ENCODE measurements at regions not wholly inside any gene's neighbourhood (a gene's known extent, or its start where the extent isn't known, plus 50 kb on each side); places are given as distances from the start of the nearest gene placed in this dataset.
"Not testable (repeated sequence)": the region's sequence is repeated elsewhere in the genome, so short reads cannot be mapped to it uniquely, and the experiment has no call there.

GRCh38 chr17:77837917-77838316, 120.6 kb upstream of the TNRC6C start:
- no peaks in the 10 kb centered on the region for H3K27me3 ChIP-seq (ENCODE audit: control insufficient read depth, insufficient read depth, low read length, poor library complexity, severe bottlenecking)
- WGBS, 2 experiments: 88 to 96% methylated on average over 6 to 9 of the region's 9 CpGs
- no peaks in the 10 kb centered on the region for H3K9me3 ChIP-seq (ENCODE audit: control insufficient read depth, low read length)
- peaks cover 5% of the 10 kb centered on the region for H3K4me1 ChIP-seq (ENCODE audit: control insufficient read depth, insufficient read depth, low read length)
- H3K27ac ChIP-seq (ENCODE audit: insufficient read depth, low read depth, low read length, poor library complexity, severe bottlenecking): no peak overlapping the region
- no peaks in the 10 kb centered on the region for H3K36me3 ChIP-seq (ENCODE audit: control insufficient read depth, insufficient read depth, low read length)
- no peak overlapping the region for H3K4me3 ChIP-seq (ENCODE audit: insufficient read depth, low read depth, low read length)

- H3K36me3 ChIP-seq (ENCODE audit: control insufficient read depth, insufficient read depth, low read length): no peaks in the 10 kb centered on the region
- 93 to 95% methylated on average over 23 of the region's 23 CpGs for WGBS, 2 experiments
- H3K4me3 ChIP-seq (ENCODE audit: insufficient read depth, low read depth, low read length): no peak overlapping the region
- H3K4me1 ChIP-seq (ENCODE audit: control insufficient read depth, insufficient read depth, low read length): peaks cover 5% of the 10 kb centered on the region
- H3K9me3 ChIP-seq (ENCODE audit: control insufficient read depth, low read length): no peaks in the 10 kb centered on the region
- H3K27ac ChIP-seq (ENCODE audit: insufficient read depth, low read depth, low read length, poor library complexity, severe bottlenecking): no peak overlapping the region
- no peaks in the 10 kb centered on the region for H3K27me3 ChIP-seq (ENCODE audit: control insufficient read depth, insufficient read depth, low read length, poor library complexity, severe bottlenecking)
Observed at GRCh38 chr17:77838748-77839697, 119.5 kb upstream of the TNRC6C start.

DNA sequence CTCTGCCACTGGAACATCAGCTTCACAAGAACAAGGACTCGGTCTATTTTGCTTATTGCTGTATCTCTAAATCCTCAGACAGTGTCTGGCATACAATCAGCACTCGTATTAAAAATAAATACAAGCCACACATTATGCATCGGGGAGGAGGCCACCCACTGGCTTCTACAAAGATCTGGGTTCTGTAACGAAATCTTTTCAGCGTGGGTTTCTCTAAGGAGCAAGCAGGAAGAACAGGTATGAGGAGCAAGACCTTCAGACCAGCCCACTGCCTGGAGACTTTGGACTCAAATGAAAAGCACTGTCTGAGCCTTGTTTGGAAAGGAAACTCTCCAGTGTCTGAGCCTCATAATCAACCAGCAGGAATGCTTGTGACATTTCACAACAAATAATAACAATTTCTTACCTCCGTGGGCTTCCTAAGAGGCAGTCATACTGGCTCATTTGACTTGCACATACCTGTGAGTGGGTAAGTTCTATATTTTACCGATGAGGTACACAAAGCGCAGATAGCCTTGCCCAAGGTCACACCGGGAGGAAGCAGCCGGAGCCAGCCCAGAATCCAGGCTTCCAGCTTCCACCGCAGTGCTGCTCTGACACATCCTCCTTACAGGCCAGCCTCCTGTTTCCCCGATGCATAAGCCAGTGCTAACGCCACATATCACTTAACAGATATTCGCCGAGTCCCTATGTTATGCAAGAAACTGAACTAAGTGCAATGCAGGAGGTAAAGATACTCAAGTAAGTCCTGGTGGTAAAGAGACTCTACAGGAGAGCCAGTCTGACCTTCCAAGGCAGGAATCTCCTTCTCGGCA, 118.6 kb upstream of the TNRC6C start:
- no peak overlapping the region for H3K4me3 ChIP-seq (ENCODE audit: insufficient read depth, low read depth, low read length)
- H3K27ac ChIP-seq (ENCODE audit: insufficient read depth, low read depth, low read length, poor library complexity, severe bottlenecking): no peak overlapping the region
- no peaks in the 10 kb centered on the region for H3K27me3 ChIP-seq (ENCODE audit: control insufficient read depth, insufficient read depth, low read length, poor library complexity, severe bottlenecking)
- H3K9me3 ChIP-seq (ENCODE audit: control insufficient read depth, low read length): no peaks in the 10 kb centered on the region
- H3K36me3 ChIP-seq (ENCODE audit: control insufficient read depth, insufficient read depth, low read length): no peaks in the 10 kb centered on the region
- no peaks in the 10 kb centered on the region for H3K4me1 ChIP-seq (ENCODE audit: control insufficient read depth, insufficient read depth, low read length)
- 92 to 95% methylated on average over 16 of the region's 16 CpGs for WGBS, 2 experiments

- Histone ChIP-seq H3K9me3 (ENCODE audit: control insufficient read depth, low read length) (no peaks in the 10 kb centered on the region), H3K27ac (ENCODE audit: insufficient read depth, low read depth, low read length, poor library complexity, severe bottlenecking) (no peak overlapping the region), H3K4me1 (ENCODE audit: control insufficient read depth, insufficient read depth, low read length) (no peaks in the 10 kb centered on the region), H3K27me3 (ENCODE audit: control insufficient read depth, insufficient read depth, low read length, poor library complexity, severe bottlenecking) (no peaks in the 10 kb centered on the region), H3K36me3 (ENCODE audit: control insufficient read depth, insufficient read depth, low read length) (no peaks in the 10 kb centered on the region), H3K4me3 (ENCODE audit: insufficient read depth, low read depth, low read length) (no peak overlapping the region)
- 94% methylated on average over 10 of the region's 10 CpGs for WGBS, 2 experiments
Observed at GRCh38 chr17:77840513-77841165, 117.9 kb upstream of the TNRC6C start.

DNA sequence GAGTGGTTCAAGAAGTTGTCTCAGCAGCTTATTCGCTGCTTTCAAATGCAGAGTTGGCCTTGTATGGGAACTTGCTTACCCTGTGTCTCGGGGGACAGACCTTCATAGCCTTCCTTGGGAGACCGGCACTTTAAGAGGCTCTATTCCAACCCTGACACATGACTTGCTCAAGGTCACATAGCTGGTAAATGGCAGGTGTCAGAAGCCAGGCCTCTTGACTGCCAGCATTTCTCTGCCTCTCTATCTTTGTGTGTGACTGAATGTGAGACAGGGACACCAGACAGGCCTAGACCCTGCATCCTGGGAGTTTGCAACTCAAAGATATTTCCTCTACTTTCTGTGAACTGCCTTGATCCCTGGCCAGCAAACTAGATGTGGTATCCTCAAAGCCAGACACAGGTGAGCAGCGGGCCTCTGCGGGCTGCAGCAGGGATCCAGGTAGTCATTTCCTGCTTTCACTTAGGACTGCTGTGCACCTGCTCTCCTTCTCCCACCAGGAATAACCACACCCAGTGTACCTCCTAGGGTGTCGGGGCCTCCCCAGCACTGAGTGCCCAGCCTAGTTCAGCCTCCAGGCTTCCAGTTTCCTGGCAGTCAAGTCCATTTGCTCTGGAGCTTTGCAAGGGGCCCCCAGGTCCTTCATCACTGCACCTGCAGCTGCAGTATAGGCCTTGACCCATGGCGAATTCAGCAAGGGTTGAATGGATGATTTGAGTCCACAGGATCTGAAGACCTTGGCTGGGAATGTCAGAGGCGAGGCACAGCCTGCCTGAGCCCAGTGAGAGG, 116.6 kb upstream of the TNRC6C start:
- Histone ChIP-seq H3K27me3 (ENCODE audit: control insufficient read depth, insufficient read depth, low read length, poor library complexity, severe bottlenecking) (no peaks in the 10 kb centered on the region), H3K27ac (ENCODE audit: insufficient read depth, low read depth, low read length, poor library complexity, severe bottlenecking) (no peak overlapping the region)
- 88 to 94% methylated on average over 8 of the region's 8 CpGs for WGBS, 2 experiments

DNA sequence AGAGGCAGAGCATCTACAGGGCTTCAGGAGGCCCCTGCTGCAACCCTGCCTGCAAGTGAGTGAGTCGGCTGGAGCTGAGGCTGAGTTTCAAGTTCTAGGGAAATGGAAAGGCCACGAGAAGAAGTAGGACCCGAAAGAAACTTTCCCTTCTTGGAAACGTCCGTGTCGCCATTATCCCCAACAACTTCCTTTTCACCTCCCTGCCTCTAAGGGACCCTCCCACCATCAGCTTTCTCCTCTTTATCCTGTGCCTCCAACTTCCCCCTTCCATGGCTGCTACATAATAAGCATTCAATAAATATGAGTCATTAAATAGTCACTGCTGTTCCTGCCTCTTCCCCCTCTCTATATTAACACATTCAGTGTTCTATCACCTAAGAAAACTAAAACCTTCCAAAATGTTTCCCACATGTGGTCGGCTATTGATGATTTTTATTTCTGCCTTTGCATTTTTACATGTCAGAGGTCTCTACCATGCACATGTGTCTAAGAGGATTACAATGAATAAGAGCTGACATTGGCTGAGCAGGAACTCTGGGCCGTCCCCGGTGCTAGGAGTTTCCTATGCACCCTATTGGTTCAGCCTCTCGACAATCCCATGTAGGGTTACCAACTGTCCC, 115.9 kb upstream of the TNRC6C start:
- Histone ChIP-seq H3K27me3 (ENCODE audit: control insufficient read depth, insufficient read depth, low read length, poor library complexity, severe bottlenecking) (no peaks in the 10 kb centered on the region), H3K9me3 (ENCODE audit: control insufficient read depth, low read length) (no peaks in the 10 kb centered on the region), H3K4me3 (ENCODE audit: insufficient read depth, low read depth, low read length) (no peak overlapping the region), H3K27ac (ENCODE audit: insufficient read depth, low read depth, low read length, poor library complexity, severe bottlenecking) (no peak overlapping the region), H3K4me1 (ENCODE audit: control insufficient read depth, insufficient read depth, low read length) (no peaks in the 10 kb centered on the region), H3K36me3 (ENCODE audit: control insufficient read depth, insufficient read depth, low read length) (no peaks in the 10 kb centered on the region)
- 91 to 94% methylated on average over 10 of the region's 10 CpGs for WGBS, 2 experiments

More for the DNA sequence above, 116.6 kb upstream of the TNRC6C start:
- no peaks in the 10 kb centered on the region for H3K4me1 ChIP-seq (ENCODE audit: control insufficient read depth, insufficient read depth, low read length)
- H3K4me3 ChIP-seq (ENCODE audit: insufficient read depth, low read depth, low read length): no peak overlapping the region
- no peaks in the 10 kb centered on the region for H3K9me3 ChIP-seq (ENCODE audit: control insufficient read depth, low read length)
- no peaks in the 10 kb centered on the region for H3K36me3 ChIP-seq (ENCODE audit: control insufficient read depth, insufficient read depth, low read length)

GRCh38 chr17:77843255-77843895, 115.1 kb upstream of the TNRC6C start:
- 91 to 92% methylated on average over 13 of the region's 13 CpGs for WGBS, 2 experiments
- not testable (repeated sequence) for H3K27ac ChIP-seq (ENCODE audit: insufficient read depth, low read depth, low read length, poor library complexity, severe bottlenecking)

GRCh38 chr17:77843896-77844295, 114.6 kb upstream of the TNRC6C start:
- H3K9me3 ChIP-seq (ENCODE audit: control insufficient read depth, low read length): no peaks in the 10 kb centered on the region
- no peak overlapping the region for H3K27ac ChIP-seq (ENCODE audit: insufficient read depth, low read depth, low read length, poor library complexity, severe bottlenecking)
- H3K4me1 ChIP-seq (ENCODE audit: control insufficient read depth, insufficient read depth, low read length): no peaks in the 10 kb centered on the region
- WGBS, 2 experiments: 93 to 95% methylated on average over 2 of the region's 2 CpGs
- no peaks in the 10 kb centered on the region for H3K27me3 ChIP-seq (ENCODE audit: control insufficient read depth, insufficient read depth, low read length, poor library complexity, severe bottlenecking)
- no peaks in the 10 kb centered on the region for H3K36me3 ChIP-seq (ENCODE audit: control insufficient read depth, insufficient read depth, low read length)
- no peak overlapping the region for H3K4me3 ChIP-seq (ENCODE audit: insufficient read depth, low read depth, low read length)

More at GRCh38 chr17:77843255-77843895, 115.1 kb upstream of the TNRC6C start:
- not testable (repeated sequence) for H3K27me3 ChIP-seq (ENCODE audit: control insufficient read depth, insufficient read depth, low read length, poor library complexity, severe bottlenecking); H3K4me3 ChIP-seq (ENCODE audit: insufficient read depth, low read depth, low read length); H3K4me1 ChIP-seq (ENCODE audit: control insufficient read depth, insufficient read depth, low read length); H3K9me3 ChIP-seq (ENCODE audit: control insufficient read depth, low read length); H3K36me3 ChIP-seq (ENCODE audit: control insufficient read depth, insufficient read depth, low read length)

DNA sequence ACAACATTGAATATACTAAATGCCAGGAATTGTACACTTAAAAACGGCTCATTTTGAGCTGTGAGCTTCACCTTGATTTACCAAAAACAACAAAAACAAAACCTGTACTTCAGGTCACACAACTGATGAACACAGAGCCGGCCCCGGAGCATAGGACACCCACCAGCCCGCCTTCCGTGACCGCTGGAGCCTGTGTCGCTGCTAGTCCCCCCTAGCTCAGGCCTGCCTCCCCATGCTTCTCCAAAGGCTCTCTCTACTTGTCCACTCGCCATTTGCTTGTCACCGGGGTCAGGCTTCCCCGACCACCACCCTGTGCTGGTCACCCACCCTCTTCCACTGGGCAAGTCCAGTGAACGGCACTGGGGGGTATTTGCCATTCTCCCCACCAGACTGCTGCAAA, 113.8 kb upstream of the TNRC6C start:
- H3K4me3 ChIP-seq (ENCODE audit: insufficient read depth, low read depth, low read length): no peak overlapping the region
- H3K36me3 ChIP-seq (ENCODE audit: control insufficient read depth, insufficient read depth, low read length): no peaks in the 10 kb centered on the region
- WGBS, 2 experiments: 94 to 96% methylated on average over 11 of the region's 11 CpGs
- no peaks in the 10 kb centered on the region for H3K9me3 ChIP-seq (ENCODE audit: control insufficient read depth, low read length)
- no peaks in the 10 kb centered on the region for H3K27me3 ChIP-seq (ENCODE audit: control insufficient read depth, insufficient read depth, low read length, poor library complexity, severe bottlenecking)
- no peaks in the 10 kb centered on the region for H3K4me1 ChIP-seq (ENCODE audit: control insufficient read depth, insufficient read depth, low read length)
- H3K27ac ChIP-seq (ENCODE audit: insufficient read depth, low read depth, low read length, poor library complexity, severe bottlenecking): no peak overlapping the region

All from ectodermal cell (in vitro differentiated cells).